Mesothelial cell of epicardium (in vitro differentiated cells): ENCODE measurements at regions not wholly inside any gene's neighbourhood (a gene's known extent, or its start where the extent isn't known, plus 50 kb on each side); places are given as distances from the start of the nearest gene placed in this dataset.

Source experiments
- DNase-seq, 2 experiments: peaks; one replicate each; pipeline ENCODE4 v3.0.0; 2021; ENCODE audit warnings: low spot score in 2 of 2; ENCODE audit not compliant: unreplicated experiment in 2 of 2
- H3K27ac Mint-ChIP-seq: 2 replicates; pipeline ENCODE4 v1.8.0; 2021; ENCODE audit warnings: mixed read lengths
- H3K27me3 Mint-ChIP-seq: 2 replicates; pipeline ENCODE4 v1.8.0; 2021; ENCODE audit warnings: low read depth, mixed read lengths
- H3K36me3 Mint-ChIP-seq: 2 replicates; pipeline ENCODE4 v1.8.0; 2021; ENCODE audit warnings: mixed read lengths
- H3K4me1 Mint-ChIP-seq: 2 replicates; pipeline ENCODE4 v1.8.0; 2021; ENCODE audit warnings: mixed read lengths
- H3K4me3 Mint-ChIP-seq: 2 replicates; pipeline ENCODE4 v1.8.0; 2021; ENCODE audit warnings: mild to moderate bottlenecking, moderate library complexity, mixed read lengths
- H3K9me3 Mint-ChIP-seq: 2 replicates; pipeline ENCODE4 v1.8.0; 2021; ENCODE audit warnings: mixed read lengths
- CTCF ChIP-seq: fragments of 200-600 bp; sonication (generic); IDR thresholded peaks from one replicate; pipeline ENCODE4 v1.5.0; 2021; ENCODE audit warnings: antibody characterized with exemption; ENCODE audit not compliant: unreplicated experiment

- DNase-seq = no peak
- TF ChIP-seq CTCF = no peak
- no peak overlapping the region for H3K4me3 Mint-ChIP-seq
- H3K4me1 Mint-ChIP-seq = peaks cover 26% of the 10 kb centered on the region
- H3K27me3 Mint-ChIP-seq = no peaks in the 10 kb centered on the region
- H3K27ac Mint-ChIP-seq = no peak overlapping the region
- no peaks in the 10 kb centered on the region for H3K36me3 Mint-ChIP-seq
- peaks cover 3% of the 10 kb centered on the region for H3K9me3 Mint-ChIP-seq
Observed at GRCh38 chr15:77544162-77544561, 88.5 kb downstream of the LINGO1 start.

- Mint-ChIP-seq H3K4me3 (peak overlapping the region; percentile 44), H3K27me3 (no peaks in the 10 kb centered on the region), H3K9me3 (peaks cover 3% of the 10 kb centered on the region), H3K27ac (no peak overlapping the region), H3K36me3 (no peaks in the 10 kb centered on the region), H3K4me1 (peaks cover 23% of the 10 kb centered on the region)
- TF ChIP-seq CTCF = peak; percentile 93
- peak; percentile 78 to 89 for DNase-seq
Observed at GRCh38 chr15:77543159-77543882, 89.4 kb downstream of the LINGO1 start.

GRCh38 chr15:77542491-77543001 lies 90.2 kb downstream of the LINGO1 start:
- peaks cover 24% of the 10 kb centered on the region for H3K4me1 Mint-ChIP-seq
- H3K27me3 Mint-ChIP-seq = no peaks in the 10 kb centered on the region
- H3K36me3 Mint-ChIP-seq = no peaks in the 10 kb centered on the region
- no peak for TF ChIP-seq CTCF
- peaks cover 3% of the 10 kb centered on the region for H3K9me3 Mint-ChIP-seq
- no peak overlapping the region for H3K27ac Mint-ChIP-seq
- H3K4me3 Mint-ChIP-seq = no peak overlapping the region
- DNase-seq = no peak

- H3K36me3 Mint-ChIP-seq = no peaks in the 10 kb centered on the region
- H3K27ac Mint-ChIP-seq = peak overlapping the region; percentile 84
- H3K9me3 Mint-ChIP-seq = no peaks in the 10 kb centered on the region
- DNase-seq = no peak
- H3K4me3 Mint-ChIP-seq = no peak overlapping the region
- peaks cover 24% of the 10 kb centered on the region for H3K4me1 Mint-ChIP-seq
- TF ChIP-seq CTCF = no peak
- H3K27me3 Mint-ChIP-seq = no peaks in the 10 kb centered on the region
Observed at GRCh38 chr15:77541421-77542181, 91.1 kb downstream of the LINGO1 start.

- peaks cover 24% of the 10 kb centered on the region for H3K4me1 Mint-ChIP-seq
Observed at GRCh38 chr15:77540312-77541060, 92.2 kb downstream of the LINGO1 start.

More at GRCh38 chr15:77540312-77541060, 92.2 kb downstream of the LINGO1 start:
- Mint-ChIP-seq H3K9me3 (no peaks in the 10 kb centered on the region), H3K27ac (no peak overlapping the region), H3K36me3 (no peaks in the 10 kb centered on the region), H3K27me3 (no peaks in the 10 kb centered on the region), H3K4me3 (no peak overlapping the region)
- DNase-seq = no peak
- TF ChIP-seq CTCF = no peak
